HG03342 (cell line): ENCODE measurements at regions not wholly inside any gene's neighbourhood (a gene's known extent, or its start where the extent isn't known, plus 50 kb on each side); places are given as distances from the start of the nearest gene placed in this dataset.

ENCODE experiments used
- ATAC-seq: cut with Tn5 transposase; IDR thresholded peaks from one replicate; pipeline ENCODE4 v1.9.1; 2021; ENCODE audit warnings: mild to moderate bottlenecking, moderate library complexity; ENCODE audit not compliant: unreplicated experiment

DNA sequence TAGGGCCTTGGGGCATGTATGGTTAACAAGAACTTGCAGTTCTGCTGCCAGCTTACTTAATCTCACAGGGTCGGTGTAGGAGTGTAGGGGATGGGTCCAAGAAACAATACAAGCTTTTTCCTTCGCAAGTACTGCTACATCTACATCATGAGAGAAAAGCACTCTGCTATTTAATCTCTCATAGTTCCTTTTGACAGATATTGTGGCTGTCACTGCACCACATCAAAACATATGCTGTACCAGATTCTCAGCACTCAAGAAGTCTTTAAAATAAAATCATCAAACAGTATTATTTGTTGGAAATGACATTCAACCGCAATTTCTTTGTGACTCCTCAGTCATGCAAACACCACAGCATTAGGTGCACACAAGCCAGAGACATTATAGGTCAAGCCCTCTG, 215.5 kb upstream of the BMP4 start:
- ATAC-seq = no peak

GRCh38 chr14:54172562-54172961, 215.9 kb upstream of the BMP4 start:
- ATAC-seq = no peak

DNA sequence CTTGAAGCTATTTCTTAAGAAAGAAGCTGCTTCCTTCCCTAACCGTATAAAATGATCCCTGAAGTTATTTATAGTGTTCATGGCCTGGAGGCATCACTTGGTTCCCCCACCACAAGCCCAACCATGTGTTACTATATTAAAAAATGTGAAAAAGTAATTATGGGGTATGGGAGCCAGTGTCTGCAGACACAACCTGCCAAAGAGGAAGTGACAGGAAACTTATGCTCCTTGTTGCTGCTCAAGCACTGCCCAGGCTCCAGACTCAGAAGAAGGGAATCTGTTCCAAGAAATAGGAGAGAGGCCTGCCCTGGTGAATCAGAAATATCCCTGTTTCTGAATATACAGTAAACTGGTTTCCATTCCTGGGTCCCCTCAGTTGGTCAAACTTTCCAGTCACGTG, 217.2 kb upstream of the BMP4 start:
- ATAC-seq = no peak

DNA sequence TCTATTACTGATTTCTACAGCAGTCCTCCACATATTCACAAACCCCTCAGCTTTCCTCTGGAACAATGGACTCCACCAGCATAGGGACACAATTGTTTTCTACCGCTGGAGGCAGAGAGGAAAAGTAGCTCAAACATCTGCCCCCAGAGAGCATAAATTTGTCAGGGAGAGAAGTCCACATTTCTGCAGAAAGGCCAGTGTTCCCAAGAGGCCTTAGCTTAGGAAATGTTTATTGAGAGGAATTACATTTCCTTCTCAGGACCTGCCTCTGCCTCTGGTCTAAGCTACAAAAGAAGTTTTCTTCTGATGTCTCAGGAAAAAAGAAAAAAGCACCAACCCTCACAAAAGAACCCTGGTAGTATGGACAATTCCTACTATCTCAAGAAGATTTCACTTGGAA, 217.8 kb upstream of the BMP4 start:
- no peak for ATAC-seq

- no peak for ATAC-seq
Observed at GRCh38 chr14:54175298-54175942, 218.8 kb upstream of the BMP4 start.

- no peak for ATAC-seq
Observed at GRCh38 chr14:54177019-54177418, 219.8 kb upstream of the CDKN3 start.

DNA sequence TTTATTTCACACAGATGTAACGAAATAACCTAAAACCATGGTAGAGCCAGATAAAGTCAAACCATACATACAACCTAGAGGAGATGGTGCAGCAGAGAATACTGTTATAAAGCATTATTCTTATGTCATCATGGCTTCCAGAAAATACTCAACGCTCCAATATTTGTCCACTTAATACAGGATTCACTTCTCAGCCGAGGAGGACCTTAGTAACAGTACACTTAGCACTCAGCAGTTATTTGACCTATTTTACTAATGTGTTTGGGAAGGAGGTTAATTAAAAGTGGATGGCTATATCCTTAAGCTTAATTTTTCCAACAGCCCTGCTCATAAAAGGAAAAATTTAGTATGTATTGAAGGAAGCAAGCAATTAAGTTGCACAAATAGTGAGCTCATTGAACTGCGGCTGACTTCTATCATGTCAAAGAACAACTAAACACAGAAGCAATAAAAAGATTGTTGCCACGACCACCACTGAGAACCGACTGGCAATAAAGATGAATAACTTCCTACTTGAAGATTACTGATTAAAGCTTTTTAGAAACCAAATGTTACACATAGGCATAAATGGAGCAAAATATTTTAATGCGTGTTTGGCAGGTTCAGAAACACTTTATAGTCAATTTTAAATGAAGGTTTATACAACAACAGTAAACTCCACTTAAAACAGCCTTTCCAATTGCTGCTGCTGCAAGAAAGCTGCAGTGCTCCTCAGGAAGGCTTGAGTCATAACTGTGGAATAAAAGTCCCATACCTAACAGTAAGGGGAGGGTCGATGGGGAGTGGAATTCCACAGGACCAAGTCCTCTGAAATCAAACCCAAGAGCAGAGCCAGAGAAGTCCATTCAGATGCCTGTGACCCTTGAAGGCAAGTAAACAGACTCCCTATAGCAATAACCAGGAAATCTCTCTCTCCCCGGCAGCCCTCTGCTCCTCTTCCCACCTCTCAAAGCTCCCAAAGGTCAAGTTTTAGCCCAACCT, 218.9 kb upstream of the CDKN3 start:
- no peak for ATAC-seq

DNA sequence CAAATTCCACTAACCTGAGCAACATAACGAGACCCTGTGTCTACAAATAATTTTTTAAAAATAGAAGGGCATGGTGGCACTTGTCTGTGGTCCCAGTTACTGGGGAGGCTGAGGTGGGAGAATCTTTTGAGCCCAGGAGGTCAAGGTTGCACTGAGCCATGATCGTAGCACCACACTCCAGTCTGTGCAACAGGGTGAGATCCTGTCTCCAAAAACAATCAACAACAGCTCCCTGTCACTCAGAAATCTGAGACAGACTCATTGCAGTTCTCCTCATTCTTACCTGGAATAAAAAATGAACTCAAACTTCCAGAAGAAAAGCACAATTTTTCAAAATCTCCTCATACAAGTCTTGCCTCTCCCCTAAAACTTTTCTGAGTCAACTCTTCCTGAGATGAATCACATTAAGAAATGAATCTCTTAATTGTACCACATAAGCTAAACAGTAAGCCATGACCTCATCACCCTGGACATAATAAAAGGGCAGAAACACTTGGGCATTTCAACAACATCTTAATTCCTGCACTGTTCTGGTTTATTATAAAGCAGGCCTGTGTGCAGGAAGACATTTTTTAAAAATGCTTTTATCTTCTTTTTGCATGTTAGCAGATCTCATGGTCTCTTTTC, 214.3 kb upstream of the CDKN3 start:
- ATAC-seq = no peak

GRCh38 chr14:54186821-54187763, 209.7 kb upstream of the CDKN3 start:
- no peak for ATAC-seq

DNA sequence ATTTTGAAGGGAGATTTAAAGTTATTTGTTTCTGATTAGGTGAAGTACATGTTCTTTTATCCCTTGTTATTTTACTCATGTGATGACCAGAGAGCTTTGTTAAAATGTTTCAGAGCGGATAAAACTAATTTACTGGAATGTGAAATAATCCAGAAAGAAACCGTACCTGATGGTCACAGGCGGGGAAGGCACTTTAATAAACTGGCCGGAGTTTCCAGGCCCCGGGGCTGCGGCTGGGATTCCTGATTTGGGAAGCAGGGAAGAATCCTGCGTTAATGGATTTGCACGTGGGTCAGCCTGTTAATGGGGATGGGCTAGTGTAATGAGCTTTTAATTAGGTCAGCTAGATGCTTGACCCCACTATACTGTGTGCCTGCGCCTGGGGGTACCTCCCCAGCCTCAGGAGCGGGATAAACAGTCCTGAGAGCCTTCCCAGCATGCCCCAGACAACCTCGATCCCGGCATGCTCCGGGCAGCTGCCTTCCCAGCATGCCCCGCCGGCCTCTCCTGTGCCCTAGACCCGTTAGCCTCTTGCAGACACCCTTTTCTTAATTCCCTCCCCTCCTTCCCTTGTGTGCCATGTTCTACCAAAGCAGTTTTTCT, 208.6 kb upstream of the CDKN3 start:
- ATAC-seq = no peak

DNA sequence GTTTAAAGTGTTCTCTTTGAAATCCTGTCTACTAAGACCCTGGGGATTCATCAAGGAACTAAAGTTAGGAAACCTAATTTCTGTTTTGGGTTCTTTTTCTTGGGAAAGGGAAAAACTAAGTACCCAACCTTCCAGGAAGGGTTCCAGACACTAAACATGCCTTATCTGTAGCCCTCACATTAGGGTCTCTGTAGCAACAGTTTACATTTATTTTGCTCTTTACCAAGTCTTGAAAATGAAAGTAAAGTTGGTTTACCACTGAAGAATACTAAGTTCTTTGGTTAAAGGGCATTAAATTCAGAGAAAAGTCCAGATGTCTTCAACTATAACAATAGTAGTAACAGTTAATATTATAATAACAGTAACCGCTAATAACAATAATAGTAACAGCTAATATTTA, 207.5 kb upstream of the CDKN3 start:
- ATAC-seq = no peak

- no peak for ATAC-seq
Observed at GRCh38 chr14:54189748-54190354, 207.0 kb upstream of the CDKN3 start.

DNA sequence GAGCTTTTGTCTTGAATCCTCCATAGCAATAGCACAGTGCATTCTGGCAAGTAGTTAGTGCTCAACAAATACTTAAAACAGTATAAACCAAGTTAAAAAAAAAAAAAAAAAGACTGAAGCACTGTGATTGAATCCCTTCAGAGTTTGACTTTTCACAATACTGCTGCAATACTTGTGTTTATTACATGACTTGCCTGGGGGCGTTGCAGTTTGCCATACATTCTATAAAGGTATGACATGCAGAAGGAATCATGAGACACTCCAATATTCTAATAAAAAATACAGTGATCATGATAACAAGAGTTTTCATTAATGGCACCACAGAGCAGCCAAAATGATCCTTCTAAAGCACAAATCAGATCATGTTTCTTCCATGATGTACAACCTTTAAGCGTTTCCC, 205.0 kb upstream of the CDKN3 start:
- ATAC-seq = no peak

GRCh38 chr14:54192610-54193009, 204.2 kb upstream of the CDKN3 start:
- no peak for ATAC-seq

DNA sequence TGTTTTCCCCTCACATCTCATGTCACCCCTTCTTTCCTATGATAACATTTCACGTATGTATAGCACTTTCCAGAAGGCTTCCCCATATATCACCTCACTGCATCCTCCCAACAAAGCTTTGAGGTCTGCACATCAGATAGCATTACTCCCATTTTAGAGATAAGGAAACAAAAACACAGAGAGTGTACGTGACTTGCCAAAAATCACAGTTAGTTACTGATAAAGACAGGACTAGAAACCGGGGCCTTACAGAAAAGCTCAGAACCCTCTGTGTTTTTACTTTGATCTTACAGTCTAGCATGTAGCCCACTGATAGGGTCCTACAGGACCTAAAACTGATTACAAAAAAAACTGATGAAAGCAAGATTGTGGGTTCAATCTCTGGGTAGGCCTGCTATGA, 202.9 kb upstream of the CDKN3 start:
- no peak for ATAC-seq

GRCh38 chr14:54194501-54194900, 202.3 kb upstream of the CDKN3 start:
- no peak for ATAC-seq

DNA sequence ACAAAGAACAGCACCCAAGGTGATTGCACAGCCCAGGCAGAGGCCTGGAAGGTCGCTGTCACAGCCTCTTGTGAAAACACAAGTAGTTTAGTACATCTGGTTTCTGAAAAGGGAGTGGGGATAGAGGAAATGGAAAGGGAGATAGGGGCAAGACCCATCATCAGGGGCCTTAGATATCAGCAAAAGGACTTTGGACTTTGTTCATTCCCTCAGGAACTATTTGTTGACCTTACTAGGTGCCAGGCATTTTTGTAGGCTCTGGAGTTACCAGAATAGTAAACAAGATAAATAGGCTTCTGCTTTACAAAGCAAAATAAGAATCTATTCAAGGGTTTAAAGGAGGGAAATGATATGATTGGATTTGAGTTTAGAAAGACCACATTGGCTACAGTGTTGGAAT, 199.4 kb upstream of the CDKN3 start:
- no peak for ATAC-seq

- no peak for ATAC-seq
Observed at GRCh38 chr14:54200726-54201125, 196.1 kb upstream of the CDKN3 start.

DNA sequence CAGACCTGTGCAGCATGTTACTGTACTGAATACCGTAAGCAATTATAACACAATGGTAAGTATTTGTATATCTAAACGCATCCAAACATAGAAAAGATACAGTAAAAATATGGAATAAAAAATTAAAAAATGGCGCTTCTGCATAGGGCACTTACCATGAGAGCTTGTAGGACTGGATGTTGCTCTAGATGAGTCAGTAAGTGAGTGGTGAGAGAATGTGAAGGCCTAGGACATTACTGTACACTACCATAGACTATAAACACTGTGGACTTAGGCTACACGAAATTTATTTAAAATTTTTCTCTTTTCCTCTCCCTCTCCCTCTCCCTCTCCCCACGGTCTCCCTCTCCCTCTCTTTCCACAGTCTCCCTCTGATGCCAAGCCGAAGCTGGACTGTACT, 194.5 kb upstream of the CDKN3 start:
- no peak for ATAC-seq

DNA sequence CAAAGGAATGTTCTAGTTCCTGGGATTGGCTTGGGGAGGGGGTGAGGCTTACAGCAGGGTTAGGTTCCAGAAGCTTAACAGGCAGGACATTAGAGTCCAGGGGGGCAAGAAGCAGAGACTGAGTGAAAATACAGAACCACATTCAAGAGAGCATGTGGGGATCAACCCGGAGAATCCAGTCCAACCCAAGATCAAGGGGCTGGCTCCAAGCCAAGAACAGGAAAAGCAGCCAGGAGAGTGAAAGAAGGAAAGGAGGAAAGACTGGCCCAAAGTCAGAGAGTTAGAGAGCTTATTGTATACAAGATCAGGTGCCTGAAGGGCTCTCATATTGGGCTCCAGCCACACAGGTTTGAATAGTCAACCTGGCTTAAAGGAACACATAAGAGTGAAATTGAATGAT, 190.3 kb upstream of the CDKN3 start:
- ATAC-seq = no peak
